CD14-positive monocyte (primary cell): ENCODE measurements at regions not wholly inside any gene's neighbourhood (a gene's known extent, or its start where the extent isn't known, plus 50 kb on each side); places are given as distances from the start of the nearest gene placed in this dataset.

Experiments used
- DNase-seq, 3 donors: peaks; one replicate each; pipeline ENCODE4 v3.0.0-alpha.2; 2011 to 2022
- H2AFZ ChIP-seq: 2 replicates; pipeline ENCODE4 v1.6.0; 2012; ENCODE audit warnings: mild to moderate bottlenecking, low read depth, low read length, inconsistent platforms; ENCODE audit not compliant: insufficient read depth, poor library complexity, severe bottlenecking
- H3K27ac ChIP-seq, 2 donors: 1 replicate in 1 of 2; 2 replicates in 1 of 2; pipeline ENCODE4 v1.5.1; 2012 to 2013; ENCODE audit warnings: low read length in 2 of 2, control low read depth in 1 of 2, inconsistent platforms in 1 of 2, low read depth in 1 of 2, mild to moderate bottlenecking in 1 of 2
- H3K27me3 ChIP-seq, 2 donors: one replicate each; pipeline versions ENCODE4 v1.6.0 to v1.6.1; 2011 to 2013; ENCODE audit warnings: low read length in 2 of 2; ENCODE audit not compliant: control insufficient read depth in 2 of 2, insufficient read depth in 2 of 2
- H3K36me3 ChIP-seq, 2 donors: replicated peaks in 1 of 2; 1 replicate in 1 of 2; 2 replicates in 1 of 2; pipeline versions ENCODE4 v1.5.1 to v1.6.1; 2012 to 2013; ENCODE audit warnings: low read length in 2 of 2, control low read depth in 1 of 2, inconsistent platforms in 1 of 2, mild to moderate bottlenecking in 1 of 2; ENCODE audit not compliant: insufficient read depth in 2 of 2, control insufficient read depth in 1 of 2
- H3K4me1 ChIP-seq, 2 donors: 1 replicate in 1 of 2; 2 replicates in 1 of 2; pipeline versions ENCODE4 v1.5.1 to v1.6.1; 2012 to 2013; ENCODE audit warnings: low read length in 2 of 2, control low read depth in 1 of 2, inconsistent platforms in 1 of 2, mild to moderate bottlenecking in 1 of 2, moderate library complexity in 1 of 2; ENCODE audit not compliant: insufficient read depth in 2 of 2, control insufficient read depth in 1 of 2
- H3K4me2 ChIP-seq: replicated peaks from 2 replicates; pipeline ENCODE3; 2012; ENCODE audit warnings: low read length, moderate library complexity, mild to moderate bottlenecking; ENCODE audit not compliant: poor library complexity, severe bottlenecking; ENCODE audit errors: extremely low read depth
- H3K4me3 ChIP-seq, 3 experiments: fragments of 200-600 bp in 1 of 3; sonication (generic) in 1 of 3; replicated peaks in 1 of 3; 1 replicate in 2 of 3; 2 replicates in 1 of 3; pipeline ENCODE4 v1.5.1; 2011 to 2013; ENCODE audit warnings: low read length in 3 of 3, mild to moderate bottlenecking in 3 of 3, control low read depth in 2 of 3, low read depth in 2 of 3, inconsistent platforms in 1 of 3, moderate library complexity in 1 of 3
- H3K79me2 ChIP-seq: 2 replicates; pipeline ENCODE4 v1.6.0; 2012; ENCODE audit warnings: mild to moderate bottlenecking, control low read depth, inconsistent platforms, low read length, moderate library complexity; ENCODE audit not compliant: insufficient read depth
- H3K9ac ChIP-seq: 2 replicates; pipeline ENCODE4 v1.6.0; 2017; ENCODE audit warnings: low read length, mild to moderate bottlenecking; ENCODE audit not compliant: insufficient read depth, poor library complexity, severe bottlenecking
- H3K9me3 ChIP-seq, 2 donors: replicated peaks in 1 of 2; 1 replicate in 1 of 2; 2 replicates in 1 of 2; pipeline versions ENCODE4 v1.5.1 to v1.6.1; 2012 to 2013; ENCODE audit warnings: low read length in 2 of 2, control low read depth in 1 of 2; ENCODE audit not compliant: control insufficient read depth in 1 of 2, insufficient read depth in 1 of 2
- H4K20me1 ChIP-seq: 2 replicates; pipeline ENCODE4 v1.6.0; 2012; ENCODE audit warnings: mild to moderate bottlenecking, low read length, control low read depth, moderate library complexity; ENCODE audit not compliant: insufficient read depth
- H3K27ac Mint-ChIP-seq, 7 donors: one replicate each; pipeline ENCODE4 v1.8.0; 2020; ENCODE audit warnings: mild to moderate bottlenecking in 7 of 7, mixed read lengths in 7 of 7, moderate library complexity in 6 of 7, inconsistent platforms in 2 of 7
- H3K27me3 Mint-ChIP-seq, 3 donors: one replicate each; pipeline ENCODE4 v1.8.0; 2021 to 2022; ENCODE audit warnings: low read depth in 3 of 3, mild to moderate bottlenecking in 3 of 3, mixed read lengths in 3 of 3, moderate library complexity in 3 of 3, inconsistent platforms in 1 of 3
- H3K36me3 Mint-ChIP-seq, 2 donors: one replicate each; pipeline ENCODE4 v1.8.0; 2020; ENCODE audit warnings: mixed read lengths in 2 of 2, inconsistent platforms in 1 of 2, mild to moderate bottlenecking in 1 of 2
- H3K4me1 Mint-ChIP-seq: one replicate; pipeline ENCODE4 v1.8.0; 2020; ENCODE audit warnings: mild to moderate bottlenecking, mixed read lengths
- H3K4me3 Mint-ChIP-seq, 2 donors: one replicate each; pipeline ENCODE4 v1.8.0; 2020; ENCODE audit warnings: mild to moderate bottlenecking in 2 of 2, mixed read lengths in 2 of 2, moderate library complexity in 1 of 2
- H3K9me3 Mint-ChIP-seq, 7 donors: one replicate each; pipeline ENCODE4 v1.8.0; 2020 to 2022; ENCODE audit warnings: mixed read lengths in 7 of 7, mild to moderate bottlenecking in 6 of 7, moderate library complexity in 6 of 7, inconsistent platforms in 2 of 7
- WGBS: methylation state at CpG from one replicate; pipeline ENCODE4 v1.1.5; 2013; ENCODE audit warnings: missing lambda C conversion rate; ENCODE audit not compliant: insufficient coverage; 5-methylcytosine and 5-hydroxymethylcytosine counted together
- intact Hi-C, 2 donors: fragments of 100-400 bp; cut with micrococcal nuclease; formaldehyde crosslinking; loops; one replicate each; pipeline versions ENCODE4 v1.15.0 to v1.15.1; 2023
- TF ChIP-seq, protein P1 (sequence below): fragments of 200-600 bp; IDR thresholded peaks from one replicate; pipeline ENCODE4 v1.8.0; 2022; ENCODE audit warnings: antibody characterized with exemption, mild to moderate bottlenecking

DNA sequence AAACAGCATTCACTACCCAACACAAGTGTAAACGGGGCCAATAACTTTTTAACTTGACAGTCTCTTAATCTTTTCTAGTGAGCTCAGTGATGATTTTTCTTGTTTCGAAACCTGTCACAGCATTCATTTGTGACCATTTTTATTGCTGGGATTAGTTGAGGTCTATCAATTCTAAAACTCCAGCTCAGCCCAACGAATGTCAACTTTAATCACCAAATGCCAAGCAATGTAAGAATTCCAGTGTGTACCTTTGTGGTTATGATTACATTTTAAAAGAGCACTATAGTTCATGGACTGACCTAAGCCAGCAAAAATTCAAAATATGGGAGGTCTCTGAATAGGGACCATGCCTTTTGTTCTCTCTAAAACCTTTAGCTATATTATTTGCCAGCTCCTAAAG is 694.3 kb upstream of the SGCG start:
- Histone ChIP-seq H3K27me3 (no peaks in the 10 kb centered on the region), H3K36me3 (no peaks in the 10 kb centered on the region), H3K4me3 (no peak overlapping the region), H3K9ac (no peak overlapping the region), H4K20me1 (no peaks in the 10 kb centered on the region), H2AFZ (no peak overlapping the region), H3K79me2 (no peaks in the 10 kb centered on the region), H3K27ac (no peak overlapping the region), H3K4me2 (no peak overlapping the region), H3K4me1 (no peaks in the 10 kb centered on the region), H3K9me3 (peaks cover 12 to 25% of the 10 kb centered on the region in 2 donors)
- intact Hi-C loops, result no loop called here
- peaks cover 2 to 17% (median 6%) of the 10 kb centered on the region in 7 donors for H3K9me3 Mint-ChIP-seq
- DNase-seq, result no peak
- no peak overlapping the region for H3K27ac Mint-ChIP-seq
- TF ChIP-seq, protein P1, sequence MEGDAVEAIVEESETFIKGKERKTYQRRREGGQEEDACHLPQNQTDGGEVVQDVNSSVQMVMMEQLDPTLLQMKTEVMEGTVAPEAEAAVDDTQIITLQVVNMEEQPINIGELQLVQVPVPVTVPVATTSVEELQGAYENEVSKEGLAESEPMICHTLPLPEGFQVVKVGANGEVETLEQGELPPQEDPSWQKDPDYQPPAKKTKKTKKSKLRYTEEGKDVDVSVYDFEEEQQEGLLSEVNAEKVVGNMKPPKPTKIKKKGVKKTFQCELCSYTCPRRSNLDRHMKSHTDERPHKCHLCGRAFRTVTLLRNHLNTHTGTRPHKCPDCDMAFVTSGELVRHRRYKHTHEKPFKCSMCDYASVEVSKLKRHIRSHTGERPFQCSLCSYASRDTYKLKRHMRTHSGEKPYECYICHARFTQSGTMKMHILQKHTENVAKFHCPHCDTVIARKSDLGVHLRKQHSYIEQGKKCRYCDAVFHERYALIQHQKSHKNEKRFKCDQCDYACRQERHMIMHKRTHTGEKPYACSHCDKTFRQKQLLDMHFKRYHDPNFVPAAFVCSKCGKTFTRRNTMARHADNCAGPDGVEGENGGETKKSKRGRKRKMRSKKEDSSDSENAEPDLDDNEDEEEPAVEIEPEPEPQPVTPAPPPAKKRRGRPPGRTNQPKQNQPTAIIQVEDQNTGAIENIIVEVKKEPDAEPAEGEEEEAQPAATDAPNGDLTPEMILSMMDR, result no peak
- WGBS, result no CpG with 5 or more reads among the region's 3 CpGs
- no peaks in the 10 kb centered on the region for H3K36me3 Mint-ChIP-seq
- no peaks in the 10 kb centered on the region for H3K4me1 Mint-ChIP-seq
- H3K4me3 Mint-ChIP-seq, result no peak overlapping the region
- peaks cover 0 to under 1% (median 0%) of the 10 kb centered on the region in 3 donors for H3K27me3 Mint-ChIP-seq

DNA sequence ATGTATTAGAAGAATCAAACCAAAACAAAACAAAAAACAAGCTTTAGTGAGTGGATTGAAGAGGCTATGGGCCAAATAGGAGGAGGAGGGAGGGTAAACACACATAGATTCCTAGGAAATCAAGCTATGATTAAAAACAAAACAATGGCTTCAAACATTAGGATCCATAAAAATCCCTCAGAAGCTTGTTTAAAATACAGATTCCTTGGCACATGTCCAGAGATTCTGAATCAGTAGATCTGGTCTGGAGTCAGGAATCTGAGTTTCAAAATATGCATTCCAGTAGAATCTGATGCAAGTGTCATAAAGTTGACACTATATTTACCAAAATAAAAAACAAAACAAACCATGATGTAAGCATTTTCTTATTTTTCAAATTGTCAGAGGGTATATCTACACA is 692.8 kb upstream of the SGCG start:
- H3K4me3 ChIP-seq, result no peak overlapping the region
- H3K4me2 ChIP-seq, result no peak overlapping the region
- no peak overlapping the region for H3K27ac ChIP-seq
- H4K20me1 ChIP-seq, result no peaks in the 10 kb centered on the region
- H3K27ac Mint-ChIP-seq, result no peak overlapping the region
- H3K79me2 ChIP-seq, result no peaks in the 10 kb centered on the region
- no peaks in the 10 kb centered on the region for H3K4me1 ChIP-seq
- intact Hi-C loops, result no loop called here
- no peaks in the 10 kb centered on the region for H3K36me3 Mint-ChIP-seq
- H2AFZ ChIP-seq, result no peak overlapping the region
- H3K9me3 Mint-ChIP-seq, result peaks cover 2 to 13% (median 5%) of the 10 kb centered on the region in 7 donors
- no peaks in the 10 kb centered on the region for H3K4me1 Mint-ChIP-seq
- peaks cover 12 to 21% of the 10 kb centered on the region in 2 donors for H3K9me3 ChIP-seq
- H3K27me3 Mint-ChIP-seq, result peaks cover 0 to 3% (median 0%) of the 10 kb centered on the region in 3 donors
- H3K36me3 ChIP-seq, result no peaks in the 10 kb centered on the region
- TF ChIP-seq, protein P1, result no peak
- H3K27me3 ChIP-seq, result no peaks in the 10 kb centered on the region
- H3K9ac ChIP-seq, result no peak overlapping the region
- H3K4me3 Mint-ChIP-seq, result no peak overlapping the region
- DNase-seq, result no peak
